Keratinocyte (primary cell): ENCODE measurements at regions not wholly inside any gene's neighbourhood (a gene's known extent, or its start where the extent isn't known, plus 50 kb on each side); places are given as distances from the start of the nearest gene placed in this dataset.

Experiments
- EZH2 ChIP-seq: IDR thresholded peaks from one replicate; pipeline ENCODE4 v1.6.1; 2012; ENCODE audit warnings: inconsistent platforms, mild to moderate bottlenecking, low read length, moderate library complexity
- TF ChIP-seq, protein P1 (sequence below), 3 experiments: IDR thresholded peaks in 1 of 3; conservative IDR thresholded peaks in 1 of 3; optimal IDR thresholded peaks in 1 of 3; 2 replicates in 2 of 3; 3 replicates in 1 of 3; pipeline versions ENCODE3 to v1.5.1; 2011; ENCODE audit warnings: low read length in 3 of 3, mild to moderate bottlenecking in 3 of 3, moderate library complexity in 2 of 3, control low read depth in 1 of 3, inconsistent platforms in 1 of 3; ENCODE audit not compliant: insufficient read depth in 2 of 3; ENCODE audit errors: extremely low read depth in 1 of 3

DNA sequence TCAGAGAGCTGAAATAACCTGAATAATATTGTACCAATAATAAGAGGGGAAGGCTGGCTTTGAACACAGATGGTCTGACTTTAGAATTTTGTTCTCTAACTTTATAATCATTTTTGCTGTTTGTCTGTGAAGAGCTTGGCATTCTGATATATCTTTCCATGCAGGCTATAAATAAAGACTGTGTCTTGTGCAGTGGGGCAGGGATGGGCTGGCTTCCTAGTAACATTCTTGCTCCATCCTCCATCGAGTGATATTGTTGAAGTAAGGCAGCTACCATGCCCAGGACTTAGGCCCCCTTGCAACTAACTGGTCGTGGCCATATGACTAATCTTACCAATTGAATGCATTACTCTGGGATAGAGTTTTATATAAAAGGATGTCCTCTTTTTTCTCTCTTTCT lies 234.7 kb upstream of the IRX3 start:
- TF ChIP-seq, protein P1, sequence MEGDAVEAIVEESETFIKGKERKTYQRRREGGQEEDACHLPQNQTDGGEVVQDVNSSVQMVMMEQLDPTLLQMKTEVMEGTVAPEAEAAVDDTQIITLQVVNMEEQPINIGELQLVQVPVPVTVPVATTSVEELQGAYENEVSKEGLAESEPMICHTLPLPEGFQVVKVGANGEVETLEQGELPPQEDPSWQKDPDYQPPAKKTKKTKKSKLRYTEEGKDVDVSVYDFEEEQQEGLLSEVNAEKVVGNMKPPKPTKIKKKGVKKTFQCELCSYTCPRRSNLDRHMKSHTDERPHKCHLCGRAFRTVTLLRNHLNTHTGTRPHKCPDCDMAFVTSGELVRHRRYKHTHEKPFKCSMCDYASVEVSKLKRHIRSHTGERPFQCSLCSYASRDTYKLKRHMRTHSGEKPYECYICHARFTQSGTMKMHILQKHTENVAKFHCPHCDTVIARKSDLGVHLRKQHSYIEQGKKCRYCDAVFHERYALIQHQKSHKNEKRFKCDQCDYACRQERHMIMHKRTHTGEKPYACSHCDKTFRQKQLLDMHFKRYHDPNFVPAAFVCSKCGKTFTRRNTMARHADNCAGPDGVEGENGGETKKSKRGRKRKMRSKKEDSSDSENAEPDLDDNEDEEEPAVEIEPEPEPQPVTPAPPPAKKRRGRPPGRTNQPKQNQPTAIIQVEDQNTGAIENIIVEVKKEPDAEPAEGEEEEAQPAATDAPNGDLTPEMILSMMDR (optimal IDR thresholded peaks at IDR 0.05 in 1 of 3, IDR thresholded peaks at IDR 0.05 in 1 of 3, conservative IDR thresholded peaks at IDR 0.05 in 1 of 3; ENCODE audit: extremely low read depth in 1 of 3, insufficient read depth in 2 of 3, low read length in 3 of 3), result no peak
- TF ChIP-seq EZH2, result no peak
